BJ (cell line): ENCODE measurements at regions not wholly inside any gene's neighbourhood (a gene's known extent, or its start where the extent isn't known, plus 50 kb on each side); places are given as distances from the start of the nearest gene placed in this dataset.

Experiments used
- CTCF ChIA-PET: fragments of 350-600 bp; formaldehyde crosslinking; extraction: SDS; loops from one replicate; lab custom pipeline; 2021; ENCODE audit warnings: antibody characterized with exemption, inconsistent platforms; lab: Yijun Ruan, JAX
- POLR2A ChIA-PET: fragments of 300-600 bp; sonication (Branson Sonifier 250); formaldehyde crosslinking; extraction: SDS; loops from one replicate; lab custom pipeline; 2021; ENCODE audit warnings: antibody characterized with exemption; lab: Charles Lee
- DNase-seq: peaks from one replicate; pipeline ENCODE4 v3.0.0-alpha.2; 2011; ENCODE audit warnings: low read depth
- H3K27me3 ChIP-seq: 2 replicates; pipeline ENCODE4 v1.6.0; 2011; ENCODE audit warnings: low read length; ENCODE audit not compliant: control insufficient read depth, insufficient read depth
- H3K36me3 ChIP-seq: 2 replicates; pipeline ENCODE4 v1.5.1; 2011; ENCODE audit warnings: low read length; ENCODE audit not compliant: control insufficient read depth, insufficient read depth
- H3K4me3 ChIP-seq: 2 replicates; pipeline ENCODE4 v1.5.1; 2011; ENCODE audit warnings: low read depth, mild to moderate bottlenecking, control low read depth, low read length
- TF ChIP-seq, protein P1 (sequence below): IDR thresholded peaks from 2 replicates; pipeline ENCODE4 v1.5.1; 2011; ENCODE audit warnings: low read depth, mild to moderate bottlenecking, control low read depth, inconsistent platforms, low read length, moderate library complexity; ENCODE audit not compliant: insufficient read depth

DNA sequence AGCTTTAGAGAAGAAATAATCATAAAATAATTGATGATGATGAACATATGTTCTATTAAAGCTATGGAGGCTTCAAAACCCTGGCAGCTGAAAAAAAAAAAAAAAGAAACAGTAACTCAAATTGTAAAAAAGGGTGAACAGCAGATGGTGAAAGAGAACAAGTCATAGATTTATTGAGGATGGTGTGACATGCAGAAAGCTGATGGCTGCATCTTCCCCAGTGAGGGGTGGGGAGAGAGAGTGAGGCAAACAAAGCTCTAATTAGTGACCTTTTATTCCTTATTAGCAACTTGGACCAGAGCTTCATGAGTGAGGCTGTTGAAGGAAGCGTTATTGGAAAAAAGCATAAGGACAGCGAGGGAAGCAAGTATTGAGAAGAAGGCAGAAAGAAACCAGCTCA, 191.7 kb downstream of the EDN1 start:
- H3K4me3 ChIP-seq: no peak overlapping the region
- TF ChIP-seq, protein P1, sequence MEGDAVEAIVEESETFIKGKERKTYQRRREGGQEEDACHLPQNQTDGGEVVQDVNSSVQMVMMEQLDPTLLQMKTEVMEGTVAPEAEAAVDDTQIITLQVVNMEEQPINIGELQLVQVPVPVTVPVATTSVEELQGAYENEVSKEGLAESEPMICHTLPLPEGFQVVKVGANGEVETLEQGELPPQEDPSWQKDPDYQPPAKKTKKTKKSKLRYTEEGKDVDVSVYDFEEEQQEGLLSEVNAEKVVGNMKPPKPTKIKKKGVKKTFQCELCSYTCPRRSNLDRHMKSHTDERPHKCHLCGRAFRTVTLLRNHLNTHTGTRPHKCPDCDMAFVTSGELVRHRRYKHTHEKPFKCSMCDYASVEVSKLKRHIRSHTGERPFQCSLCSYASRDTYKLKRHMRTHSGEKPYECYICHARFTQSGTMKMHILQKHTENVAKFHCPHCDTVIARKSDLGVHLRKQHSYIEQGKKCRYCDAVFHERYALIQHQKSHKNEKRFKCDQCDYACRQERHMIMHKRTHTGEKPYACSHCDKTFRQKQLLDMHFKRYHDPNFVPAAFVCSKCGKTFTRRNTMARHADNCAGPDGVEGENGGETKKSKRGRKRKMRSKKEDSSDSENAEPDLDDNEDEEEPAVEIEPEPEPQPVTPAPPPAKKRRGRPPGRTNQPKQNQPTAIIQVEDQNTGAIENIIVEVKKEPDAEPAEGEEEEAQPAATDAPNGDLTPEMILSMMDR: no peak
- H3K36me3 ChIP-seq: no peaks in the 10 kb centered on the region
- no peak for DNase-seq
- no peaks in the 10 kb centered on the region for H3K27me3 ChIP-seq
- ChIA-PET POLR2A (no interaction called here), CTCF (interaction anchor here (0.5 to 1.7 kb wide), 7 partner anchors 8 to 190 kb away, joined by 3 to 9 read pairs (median 4); no protein-coding TSS in a partner anchor)

DNA sequence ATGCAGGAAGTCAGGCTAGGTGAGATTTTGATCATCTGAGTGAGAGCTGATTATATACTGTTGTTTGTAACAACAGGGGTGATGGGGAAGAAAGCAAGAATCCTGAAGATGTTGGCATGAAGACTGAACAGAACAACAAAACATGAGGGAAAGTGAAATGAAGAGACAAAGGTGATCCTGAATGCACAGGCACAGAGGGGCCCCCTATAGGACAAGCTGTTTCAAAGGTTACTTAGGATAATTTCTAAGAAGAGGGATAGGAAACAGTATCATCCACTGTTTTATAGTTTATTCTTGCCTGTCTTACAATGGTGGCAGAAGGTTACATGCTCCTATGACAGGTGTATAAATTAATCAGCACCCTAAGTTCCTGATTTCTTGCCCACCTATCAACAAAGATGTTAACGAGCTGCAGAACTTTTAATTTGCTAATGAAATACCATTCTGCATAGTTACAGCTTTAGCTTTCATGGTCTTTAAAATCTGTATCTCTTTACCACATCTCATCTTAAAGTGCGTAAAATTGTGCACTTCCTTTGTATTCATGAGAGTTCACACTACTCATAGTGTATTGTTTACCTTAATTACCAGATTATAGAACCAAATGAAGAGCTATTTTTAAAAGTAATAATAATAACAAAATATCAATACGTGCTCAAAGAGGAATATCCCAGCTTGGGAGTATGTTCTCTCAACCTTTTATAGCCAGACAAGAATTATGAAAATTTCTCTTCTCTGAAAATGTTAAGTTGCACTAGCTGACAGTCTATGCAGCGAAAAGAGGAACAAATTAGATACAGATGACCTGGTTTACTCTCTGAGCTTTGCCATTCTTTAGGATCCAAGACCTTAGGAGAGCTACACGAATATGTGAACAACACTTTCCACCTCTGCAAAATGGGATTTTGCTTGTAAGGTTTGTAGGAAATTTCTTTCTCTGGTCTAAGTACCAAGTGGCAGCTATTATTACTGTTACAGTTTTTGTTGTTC, 192.5 kb downstream of the EDN1 start:
- ChIA-PET POLR2A (no interaction called here), CTCF (interaction anchor here (0.9 to 1.7 kb wide), 8 partner anchors 9 to 191 kb away, joined by 3 to 9 read pairs (median 4); no protein-coding TSS in a partner anchor)

DNA sequence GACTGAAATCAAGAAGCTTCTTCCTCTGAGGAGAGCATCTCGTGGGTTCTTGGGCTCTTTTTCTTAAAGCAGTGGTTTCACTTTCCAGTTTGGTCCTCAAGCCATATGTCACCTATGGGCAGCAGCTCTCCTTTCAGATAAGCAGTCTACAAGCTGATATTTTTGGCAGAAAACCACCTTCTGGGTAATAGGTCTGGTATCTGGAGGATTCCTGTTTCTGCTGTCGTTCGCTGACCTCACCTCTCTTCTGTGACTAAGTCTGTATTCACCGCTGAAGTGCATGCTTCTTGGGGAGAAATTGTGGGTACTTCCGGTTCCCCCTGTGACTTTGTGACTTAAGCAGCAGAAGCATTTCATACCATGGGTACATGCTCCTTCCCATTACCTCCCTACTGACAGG, 193.6 kb downstream of the EDN1 start:
- no peaks in the 10 kb centered on the region for H3K27me3 ChIP-seq
- H3K4me3 ChIP-seq: 0 out of 2 replicates have a peak overlapping the region, but pooled peaks have one; percentile 18
- CTCF ChIA-PET: interaction anchor here (0.7 to 1.3 kb wide), 4 partner anchors 10 to 888 kb away, joined by 3 read pairs; partner anchors contain the start of gene EDN1
- no peaks in the 10 kb centered on the region for H3K36me3 ChIP-seq
- DNase-seq: peak; percentile 77
- TF ChIP-seq, protein P1: no peak
- POLR2A ChIA-PET: no interaction called here

More for the DNA sequence above, 192.5 kb downstream of the EDN1 start:
- no peak for DNase-seq
- Histone ChIP-seq H3K4me3 (no peak overlapping the region), H3K27me3 (no peaks in the 10 kb centered on the region), H3K36me3 (no peaks in the 10 kb centered on the region)
- TF ChIP-seq, protein P1: peak; percentile 19; the same call in 1 of the 2 replicates

DNA sequence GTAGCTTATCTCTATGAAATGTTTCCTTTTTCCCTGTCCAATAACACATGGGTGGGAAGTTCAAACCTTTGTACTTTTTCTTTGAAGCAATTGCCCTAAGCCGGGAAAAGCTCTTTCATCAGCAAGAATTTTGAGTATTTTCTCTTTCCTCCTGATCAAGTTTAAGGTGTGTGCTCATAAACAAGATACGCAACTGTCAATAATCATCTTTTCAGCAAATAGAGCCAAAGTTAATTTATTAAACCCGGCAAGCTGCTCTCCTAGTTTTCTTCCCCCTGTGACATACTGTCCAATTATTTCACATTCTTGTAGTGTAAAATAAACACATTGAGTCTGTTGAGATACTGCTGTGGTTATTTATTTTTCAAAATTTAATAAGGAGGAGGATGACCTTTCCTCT, 194.4 kb downstream of the EDN1 start:
- ChIA-PET CTCF (interaction anchor here (0.7 to 1.3 kb wide), 2 partner anchors 195 to 889 kb away, joined by 3 read pairs; partner anchors contain the start of gene EDN1), POLR2A (no interaction called here)
- H3K36me3 ChIP-seq: no peaks in the 10 kb centered on the region
- H3K4me3 ChIP-seq: no peak overlapping the region
- H3K27me3 ChIP-seq: no peaks in the 10 kb centered on the region
- TF ChIP-seq, protein P1: no peak
- no peak for DNase-seq

DNA sequence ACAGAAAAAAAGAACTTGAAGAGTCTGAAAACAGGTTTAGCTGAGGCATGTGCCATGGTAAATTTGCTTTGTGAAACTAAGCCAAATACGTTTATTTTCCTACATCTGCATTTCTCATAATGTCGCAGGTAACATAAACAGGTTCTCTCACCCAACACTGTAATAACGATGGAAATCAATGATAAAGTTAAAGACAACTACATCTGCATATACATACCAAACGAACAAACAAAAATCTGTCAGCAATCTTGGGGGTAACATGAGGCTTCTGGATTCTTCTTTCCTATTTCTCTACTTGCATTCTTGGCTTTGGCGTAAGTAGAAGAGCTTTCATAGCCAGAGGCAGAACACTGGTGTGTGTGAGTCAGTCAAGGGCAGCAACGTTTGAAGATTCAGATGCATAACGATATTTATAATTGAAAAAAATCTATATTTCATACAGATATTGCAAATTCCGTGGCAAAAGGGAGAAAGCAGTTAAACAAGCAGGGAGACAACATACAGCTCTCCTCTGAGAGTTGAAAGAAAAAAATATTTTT, 195.1 kb downstream of the EDN1 start:
- no peaks in the 10 kb centered on the region for H3K27me3 ChIP-seq
- CTCF ChIA-PET: interaction anchor here (0.8 kb wide), 1 partner anchor 19 kb away, joined by 3 read pairs; no protein-coding TSS in a partner anchor
- POLR2A ChIA-PET: no interaction called here
- H3K36me3 ChIP-seq: no peaks in the 10 kb centered on the region
- TF ChIP-seq, protein P1: no peak
- no peak overlapping the region for H3K4me3 ChIP-seq
- DNase-seq: no peak
